ENCODE measurements at regions not wholly inside any gene's neighbourhood (a gene's known extent, or its start where the extent isn't known, plus 50 kb on each side); places are given as distances from the start of the nearest gene placed in this dataset.

DNA sequence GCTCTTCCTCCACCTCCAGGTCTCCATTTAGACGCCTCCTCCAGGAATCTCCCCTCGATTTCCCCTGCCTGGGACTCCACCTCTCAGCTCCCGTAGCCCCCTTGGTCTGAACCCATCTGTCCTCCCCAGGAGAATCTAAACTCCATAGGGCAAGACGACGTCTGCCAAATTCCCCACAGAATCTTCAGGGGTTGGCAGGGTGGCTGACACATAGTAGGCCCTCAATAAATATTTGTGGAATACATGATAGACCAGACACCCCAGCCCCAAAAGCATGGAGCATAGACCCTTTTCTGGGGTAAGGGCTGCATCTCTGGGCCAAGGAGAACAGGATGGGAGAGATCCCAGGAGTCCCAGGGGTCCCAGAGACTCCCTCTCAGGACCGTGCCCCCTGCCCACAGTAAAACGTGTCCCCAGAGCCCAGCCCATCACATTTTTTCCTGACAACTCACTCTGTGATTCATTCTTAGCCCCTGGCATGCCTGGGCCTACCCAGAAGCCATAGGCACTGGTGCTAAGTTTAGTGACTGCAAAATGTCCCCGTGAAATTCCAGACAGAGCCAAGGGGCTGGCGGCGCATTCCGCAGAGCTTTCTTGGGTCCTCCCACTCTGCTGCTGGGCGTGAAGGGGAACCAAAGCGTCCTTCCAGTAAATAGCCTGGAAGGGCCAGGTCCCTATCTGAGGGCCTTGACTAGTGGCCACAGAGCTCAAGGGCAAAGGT, 78.0 kb upstream of the SLC6A6 start:
- DNase-seq, result no peak
- H3K27me3 Mint-ChIP-seq, result peaks cover 12 to 21% of the 10 kb centered on the region in 2 donors
- H3K27ac Mint-ChIP-seq, result no peak overlapping the region
- peaks cover 9 to 11% of the 10 kb centered on the region in 2 donors for H3K9me3 Mint-ChIP-seq
- H3K36me3 Mint-ChIP-seq, result peaks cover 4 to 5% of the 10 kb centered on the region in 2 donors
- peaks cover 4 to 8% of the 10 kb centered on the region in 2 donors for H3K4me1 Mint-ChIP-seq
- ATAC-seq (replicated peaks), result no peak
- no peak overlapping the region for H3K4me3 Mint-ChIP-seq

DNA sequence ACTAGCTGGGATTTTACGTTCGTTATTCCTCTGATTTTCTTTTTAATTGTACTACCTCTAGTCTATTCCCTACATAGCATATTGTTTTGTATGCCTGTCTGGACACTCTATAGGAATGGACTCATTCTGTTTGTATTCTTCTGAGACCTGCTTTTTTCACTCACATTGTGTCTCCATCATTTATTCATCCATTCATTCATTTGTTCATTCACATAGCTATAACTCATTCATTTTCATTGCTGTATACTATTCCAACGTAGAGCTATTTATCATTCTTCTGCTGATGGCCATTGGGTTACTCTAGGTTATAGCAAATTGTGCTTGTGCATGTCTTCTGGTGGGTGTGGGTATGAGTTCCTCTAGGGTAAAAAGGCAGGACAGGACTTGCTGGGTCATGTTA, 74.0 kb upstream of the SLC6A6 start:
- Mint-ChIP-seq H3K4me3 (no peak overlapping the region), H3K4me1 (no peaks in the 10 kb centered on the region), H3K27ac (no peak overlapping the region), H3K27me3 (peaks cover 16 to 29% of the 10 kb centered on the region in 2 donors), H3K9me3 (peaks cover 4% of the 10 kb centered on the region in 2 donors), H3K36me3 (no peaks in the 10 kb centered on the region)
- ATAC-seq (replicated peaks), result no peak
- DNase-seq, result no peak

DNA sequence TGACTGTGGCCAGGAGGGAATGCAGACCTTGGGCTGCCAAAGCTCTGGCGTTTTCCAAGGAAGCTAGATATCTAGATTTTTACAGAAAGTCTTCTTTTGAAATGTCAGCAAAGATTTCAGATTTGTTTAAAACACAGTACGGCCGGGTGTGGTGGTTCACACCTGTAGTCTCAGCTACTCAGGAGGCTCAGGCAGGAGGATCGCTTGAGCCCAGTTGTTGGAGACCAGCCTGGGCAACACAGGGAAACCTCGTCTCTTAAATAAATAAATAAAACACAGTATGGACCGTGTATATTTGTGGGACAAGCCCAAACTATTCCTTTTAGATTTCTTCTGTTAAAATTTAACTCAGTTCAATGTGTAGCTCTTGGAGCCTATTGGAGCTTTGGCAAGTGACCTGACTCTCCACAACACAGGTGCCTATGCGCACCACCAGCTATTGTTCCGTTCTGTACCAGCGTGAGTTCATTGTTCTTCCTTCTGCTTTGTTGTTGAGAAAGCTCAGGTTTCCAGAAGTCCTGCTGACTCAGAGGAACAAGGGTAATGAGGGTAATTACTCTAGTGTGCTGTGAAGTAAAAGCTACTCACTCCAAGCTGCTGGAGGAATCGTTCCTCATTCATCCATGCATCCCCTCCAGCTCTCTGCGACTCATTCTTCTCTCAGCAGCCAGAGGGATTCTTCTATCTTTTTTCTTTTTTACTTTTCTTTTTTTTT, 73.1 kb upstream of the SLC6A6 start:
- Mint-ChIP-seq H3K27ac (no peak overlapping the region), H3K4me1 (no peaks in the 10 kb centered on the region), H3K4me3 (no peak overlapping the region), H3K36me3 (no peaks in the 10 kb centered on the region), H3K9me3 (peaks cover 4% of the 10 kb centered on the region in 2 donors), H3K27me3 (peaks cover 12 to 25% of the 10 kb centered on the region in 2 donors)
- DNase-seq, result no peak
- ATAC-seq (replicated peaks), result peak in 1 of 2 donors; percentile 31

DNA sequence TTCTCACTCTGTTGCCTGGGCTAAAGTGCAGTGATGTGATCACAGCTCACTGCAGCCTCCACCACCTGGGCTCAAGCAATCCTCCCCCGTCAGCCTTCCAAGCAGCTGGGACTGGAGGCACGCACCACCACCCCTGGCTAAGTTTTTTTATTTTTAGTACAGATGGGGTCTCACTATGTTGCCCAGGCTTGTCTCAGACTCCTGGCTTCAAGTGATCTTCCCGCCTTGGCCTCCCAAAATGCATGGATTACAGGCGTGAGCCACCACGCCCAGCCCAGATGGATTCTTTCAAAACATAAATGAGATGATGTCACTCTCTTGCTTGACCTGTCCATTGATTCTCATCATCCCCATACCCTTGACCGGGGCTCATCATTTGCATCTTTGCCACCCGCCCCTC, 72.6 kb upstream of the SLC6A6 start:
- H3K4me3 Mint-ChIP-seq, result no peak overlapping the region
- DNase-seq, result no peak

DNA sequence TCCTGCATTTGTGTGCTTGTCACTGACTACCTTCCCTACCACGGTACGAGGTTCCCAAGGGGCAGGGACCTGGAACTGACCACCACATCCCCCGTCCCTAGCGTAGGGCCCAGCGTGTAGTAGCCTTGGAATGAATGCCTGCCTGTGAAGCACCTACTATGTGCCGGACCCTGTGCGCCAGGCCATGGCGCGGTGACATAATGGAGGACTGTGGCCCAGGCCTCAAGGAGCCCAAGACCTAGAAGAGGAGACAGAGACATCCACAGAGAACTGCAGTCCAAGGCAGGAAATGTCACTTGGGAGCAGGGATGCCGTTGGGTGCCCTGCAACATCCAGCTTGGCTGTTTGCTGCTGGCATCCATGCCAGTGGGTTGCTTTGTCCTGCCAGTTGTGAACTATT, 71.9 kb upstream of the SLC6A6 start:
- no peak for DNase-seq
- Mint-ChIP-seq H3K4me3 (no peak overlapping the region), H3K27me3 (peaks cover 9 to 23% of the 10 kb centered on the region in 2 donors), H3K27ac (no peak overlapping the region), H3K4me1 (no peaks in the 10 kb centered on the region), H3K9me3 (peaks cover 4% of the 10 kb centered on the region in 2 donors), H3K36me3 (no peaks in the 10 kb centered on the region)
- no peak for ATAC-seq (replicated peaks)

More for the DNA sequence above, 72.6 kb upstream of the SLC6A6 start:
- Mint-ChIP-seq H3K27ac (no peak overlapping the region), H3K27me3 (peaks cover 12 to 23% of the 10 kb centered on the region in 2 donors), H3K9me3 (peaks cover 4% of the 10 kb centered on the region in 2 donors), H3K4me1 (no peaks in the 10 kb centered on the region), H3K36me3 (no peaks in the 10 kb centered on the region)
- ATAC-seq (replicated peaks), result no peak

DNA sequence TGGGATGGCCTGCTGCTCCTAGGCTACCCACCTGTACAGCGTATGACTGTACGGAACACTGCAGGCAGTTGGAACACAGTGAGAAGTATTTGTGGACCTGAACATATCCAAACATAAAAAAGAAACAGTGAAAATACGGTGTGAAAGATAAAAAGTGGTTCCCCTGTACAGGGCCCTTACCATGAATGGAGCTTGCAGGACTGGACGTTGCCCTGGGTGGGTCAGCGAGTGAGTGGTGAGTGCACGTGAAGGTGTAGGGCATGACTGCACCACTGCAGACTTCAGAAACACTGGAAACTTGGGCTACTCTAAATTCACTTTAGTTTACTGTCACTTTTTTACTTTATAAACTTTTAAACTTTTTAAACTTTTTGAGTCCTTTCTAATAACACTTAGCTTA, 71.2 kb upstream of the SLC6A6 start:
- no peak overlapping the region for H3K4me3 Mint-ChIP-seq
- DNase-seq (no peak), ATAC-seq (replicated peaks) (no peak)
- H3K27ac Mint-ChIP-seq, result no peak overlapping the region
- H3K36me3 Mint-ChIP-seq, result no peaks in the 10 kb centered on the region
- peaks cover 4% of the 10 kb centered on the region in 2 donors for H3K9me3 Mint-ChIP-seq
- no peaks in the 10 kb centered on the region for H3K4me1 Mint-ChIP-seq
- H3K27me3 Mint-ChIP-seq, result peaks cover 9 to 23% of the 10 kb centered on the region in 2 donors

DNA sequence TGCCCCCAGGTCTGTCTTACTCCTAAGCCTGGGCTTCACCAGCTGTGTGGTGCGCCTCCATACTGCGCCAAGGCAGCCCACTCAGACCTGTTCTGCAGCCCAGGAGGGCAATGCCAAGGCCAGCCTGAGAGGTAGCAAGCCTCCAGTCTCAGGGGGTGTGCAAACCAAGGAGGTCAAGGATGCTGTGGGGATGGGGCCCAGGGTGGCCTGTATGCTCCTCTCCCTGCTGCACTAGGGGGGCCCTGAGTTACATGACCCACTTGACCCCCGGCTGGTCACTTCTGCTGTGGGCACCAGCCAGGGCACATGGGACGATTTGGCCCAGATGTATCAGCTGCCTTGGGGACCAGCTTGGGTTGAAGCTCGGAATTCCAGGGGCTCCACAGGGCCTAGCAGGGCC, 70.0 kb upstream of the SLC6A6 start:
- no peak overlapping the region for H3K4me3 Mint-ChIP-seq
- peaks cover 5 to 22% of the 10 kb centered on the region in 2 donors for H3K27me3 Mint-ChIP-seq
- DNase-seq (no peak), ATAC-seq (replicated peaks) (no peak)
- H3K4me1 Mint-ChIP-seq, result no peaks in the 10 kb centered on the region
- H3K36me3 Mint-ChIP-seq, result no peaks in the 10 kb centered on the region
- H3K27ac Mint-ChIP-seq, result no peak overlapping the region
- H3K9me3 Mint-ChIP-seq, result peaks cover 4% of the 10 kb centered on the region in 2 donors

DNA sequence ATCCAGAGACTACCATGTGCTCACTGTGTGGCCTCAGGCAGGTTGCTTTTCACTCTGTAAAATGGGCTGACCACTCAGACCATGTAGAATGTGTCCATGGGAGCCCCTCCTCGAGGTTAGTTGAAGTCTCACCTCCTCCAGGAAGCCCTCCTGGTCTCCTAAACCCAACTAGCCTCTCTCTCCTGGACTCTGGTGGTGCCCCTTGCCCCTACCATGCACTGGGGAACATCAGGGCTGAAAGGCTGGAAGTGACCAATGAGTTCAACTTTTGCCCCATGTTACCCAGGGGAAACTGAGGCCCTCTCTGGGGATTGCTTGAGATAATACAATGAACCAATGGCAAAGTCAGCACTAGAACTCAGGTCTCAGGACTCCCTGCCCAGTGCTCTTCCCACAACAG, 69.2 kb upstream of the SLC6A6 start:
- Mint-ChIP-seq H3K27ac (no peak overlapping the region), H3K4me3 (no peak overlapping the region), H3K9me3 (peaks cover 4% of the 10 kb centered on the region in 2 donors), H3K4me1 (no peaks in the 10 kb centered on the region), H3K27me3 (peaks cover 4 to 19% of the 10 kb centered on the region in 2 donors), H3K36me3 (no peaks in the 10 kb centered on the region)
- DNase-seq (no peak), ATAC-seq (replicated peaks) (no peak)

DNA sequence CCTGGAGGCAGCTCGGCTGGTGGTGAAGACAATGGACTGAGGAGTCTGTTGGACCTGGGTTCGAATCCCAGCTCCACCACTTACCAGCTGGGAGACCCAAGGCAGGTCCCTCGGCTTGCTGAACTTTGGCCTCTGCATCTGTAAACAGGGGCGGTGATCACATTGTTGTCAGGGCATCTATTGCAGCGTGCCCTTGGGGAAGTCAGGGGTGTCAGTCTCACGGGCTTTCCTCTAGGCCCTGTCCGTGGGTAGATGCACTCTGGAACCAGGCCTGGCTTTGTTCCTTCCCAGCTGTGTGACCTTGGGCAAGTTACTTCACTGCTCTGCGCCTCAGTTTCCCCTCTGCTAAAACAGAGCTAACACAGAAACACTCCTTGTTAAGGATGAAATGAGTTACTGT, 68.8 kb upstream of the SLC6A6 start:
- Mint-ChIP-seq H3K9me3 (peaks cover under 1% of the 10 kb centered on the region in 2 donors), H3K4me3 (no peak overlapping the region), H3K36me3 (no peaks in the 10 kb centered on the region), H3K27me3 (peaks cover 4 to 15% of the 10 kb centered on the region in 2 donors), H3K27ac (no peak overlapping the region), H3K4me1 (no peaks in the 10 kb centered on the region)
- DNase-seq (no peak), ATAC-seq (replicated peaks) (no peak)

DNA sequence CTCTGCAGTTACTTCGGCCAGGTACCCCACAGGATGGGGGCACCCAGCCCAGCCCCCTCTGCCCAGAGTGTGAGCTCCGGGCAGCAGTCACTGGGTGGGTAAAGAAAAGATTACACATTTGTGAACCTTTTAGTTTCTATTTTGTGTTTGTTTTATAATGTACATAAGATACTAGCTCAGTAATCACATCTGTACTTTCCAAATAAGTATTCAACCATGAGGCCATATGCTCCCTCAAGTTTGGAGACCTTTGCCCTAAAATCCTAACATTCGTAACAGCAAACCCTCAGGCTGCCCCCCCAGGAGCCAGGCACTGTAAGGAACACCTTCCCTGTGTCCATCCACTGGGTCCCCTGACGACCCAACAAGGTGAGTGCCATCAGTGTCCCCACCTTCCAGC, 68.3 kb upstream of the SLC6A6 start:
- ATAC-seq (replicated peaks), result no peak
- H3K9me3 Mint-ChIP-seq, result no peaks in the 10 kb centered on the region

DNA sequence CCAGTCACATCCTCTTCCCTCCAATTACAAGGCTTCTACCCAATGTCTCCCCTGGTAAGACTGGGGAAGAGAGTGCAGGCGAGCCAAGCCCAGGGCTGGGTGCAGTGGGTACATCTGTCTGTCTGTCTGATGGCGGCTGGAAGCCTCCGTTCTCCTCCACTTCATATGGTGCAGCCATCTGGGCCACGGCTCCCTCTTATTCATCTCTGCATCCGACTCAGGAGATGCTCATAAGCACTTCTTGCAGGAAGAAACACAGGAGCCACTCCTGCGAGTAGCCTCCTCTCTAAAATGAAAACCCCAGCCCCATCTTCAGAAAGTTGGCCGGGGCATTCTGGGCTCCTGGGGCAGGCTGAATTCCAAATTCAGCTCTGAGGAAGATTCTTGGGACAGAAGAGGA, 67.5 kb upstream of the SLC6A6 start:
- H3K4me1 Mint-ChIP-seq, result no peaks in the 10 kb centered on the region

More for the DNA sequence above, 68.3 kb upstream of the SLC6A6 start:
- Mint-ChIP-seq H3K27me3 (peaks cover 4 to 14% of the 10 kb centered on the region in 2 donors), H3K36me3 (no peaks in the 10 kb centered on the region), H3K4me3 (no peak overlapping the region), H3K4me1 (no peaks in the 10 kb centered on the region), H3K27ac (no peak overlapping the region)
- no peak for DNase-seq

DNA sequence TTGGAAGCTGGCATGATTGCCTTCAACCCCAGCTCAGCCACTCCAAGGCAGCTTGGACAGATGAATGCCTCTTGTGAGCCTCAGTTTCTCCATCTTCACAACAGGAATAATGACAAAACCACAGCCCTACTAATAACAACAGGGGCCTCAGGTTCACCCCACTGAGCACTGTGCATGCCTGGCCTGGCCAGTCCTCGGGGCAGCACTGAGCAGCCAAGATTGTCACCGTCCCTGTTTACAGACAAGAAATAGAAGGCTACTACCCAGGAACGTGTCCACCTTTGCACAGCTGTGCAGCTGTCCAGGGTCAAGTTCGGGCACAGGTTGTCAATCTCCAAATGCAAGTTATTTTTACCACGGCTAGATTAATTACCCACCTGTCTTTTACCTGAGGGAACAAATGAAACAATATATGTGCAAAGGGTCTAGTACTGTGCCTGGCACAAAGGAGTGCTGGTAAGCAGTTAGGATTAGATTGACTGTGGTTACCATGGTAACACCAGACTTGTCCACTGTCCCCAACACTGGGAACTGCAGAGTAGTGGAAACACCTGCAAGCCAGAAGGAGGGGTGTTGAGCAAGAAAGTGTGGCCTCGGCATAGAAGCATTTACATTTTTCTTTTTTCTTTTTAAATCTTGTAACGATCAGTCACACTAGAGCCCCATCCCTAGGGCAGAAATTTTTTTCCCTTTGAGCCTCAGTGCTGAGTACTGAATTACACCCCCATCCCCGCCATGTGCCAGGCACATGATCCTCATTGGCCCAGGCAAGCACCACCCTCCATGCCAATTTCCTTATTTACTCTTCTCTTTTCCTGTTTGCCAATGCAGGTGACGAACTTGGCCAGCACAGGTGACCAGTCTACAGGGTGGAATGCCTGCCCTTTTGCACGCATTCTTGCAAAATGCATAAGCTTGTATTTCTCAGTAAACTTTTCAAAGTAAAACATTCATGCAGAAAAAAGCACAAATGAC, 66.3 kb upstream of the SLC6A6 start:
- H3K4me1 Mint-ChIP-seq, result no peaks in the 10 kb centered on the region
- no peaks in the 10 kb centered on the region for H3K9me3 Mint-ChIP-seq
- H3K4me3 Mint-ChIP-seq, result no peak overlapping the region
- no peak for DNase-seq
- H3K36me3 Mint-ChIP-seq, result no peaks in the 10 kb centered on the region
- peaks cover 0 to 13% of the 10 kb centered on the region in 2 donors for H3K27me3 Mint-ChIP-seq
- ATAC-seq (replicated peaks), result no peak
- H3K27ac Mint-ChIP-seq, result no peak overlapping the region

More for the DNA sequence above, 67.5 kb upstream of the SLC6A6 start:
- DNase-seq (no peak), ATAC-seq (replicated peaks) (no peak)
- H3K27me3 Mint-ChIP-seq, result peaks cover 4 to 20% of the 10 kb centered on the region in 2 donors
- no peaks in the 10 kb centered on the region for H3K9me3 Mint-ChIP-seq
- no peak overlapping the region for H3K27ac Mint-ChIP-seq
- H3K36me3 Mint-ChIP-seq, result no peaks in the 10 kb centered on the region
- H3K4me3 Mint-ChIP-seq, result no peak overlapping the region

DNA sequence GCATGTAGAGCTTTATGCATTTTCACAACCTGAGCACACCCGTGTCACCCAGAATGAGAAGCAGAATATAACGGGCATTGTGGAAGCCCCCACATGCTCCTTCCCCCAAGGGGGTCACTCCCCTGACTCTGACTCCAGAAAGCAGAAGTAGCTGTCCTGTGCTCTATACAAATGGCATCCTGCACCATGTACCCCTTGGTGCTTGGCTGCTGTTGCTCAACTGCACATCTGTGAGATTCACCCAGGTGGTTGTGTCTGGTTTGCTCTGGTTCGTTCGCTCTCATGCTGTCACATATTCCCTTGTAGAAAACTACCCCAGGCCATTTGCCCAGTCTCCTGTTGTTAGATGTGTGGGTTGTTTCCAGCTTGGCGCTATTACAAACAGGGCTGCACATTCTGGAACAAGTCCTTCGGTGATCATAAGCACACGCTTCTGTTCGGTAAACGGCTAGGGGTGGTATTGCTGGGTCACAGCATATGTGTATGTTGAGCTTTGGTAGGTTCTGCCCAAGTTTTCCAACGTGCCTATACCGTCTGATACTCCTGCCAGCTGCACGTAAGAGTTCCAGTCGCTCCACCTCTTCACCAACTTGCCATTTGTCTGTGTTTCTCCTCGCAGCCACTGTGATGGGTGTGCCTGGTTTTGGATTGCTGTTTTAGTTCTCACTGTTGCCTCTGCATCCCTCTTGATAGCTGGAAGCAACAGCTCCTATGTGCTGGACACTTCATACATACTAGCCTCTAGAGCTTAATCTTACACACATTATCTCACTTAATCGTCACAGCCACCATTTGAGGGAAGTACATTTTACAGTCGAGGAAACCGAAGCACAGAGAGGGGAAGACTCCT, 65.4 kb upstream of the SLC6A6 start:
- DNase-seq, result no peak
- ATAC-seq (replicated peaks), result peak in 1 of 2 donors; percentile 29
- H3K4me1 Mint-ChIP-seq, result no peaks in the 10 kb centered on the region
- peaks cover 0 to 13% of the 10 kb centered on the region in 2 donors for H3K27me3 Mint-ChIP-seq
- no peak overlapping the region for H3K4me3 Mint-ChIP-seq
- H3K9me3 Mint-ChIP-seq, result no peaks in the 10 kb centered on the region
- H3K27ac Mint-ChIP-seq, result no peak overlapping the region
- H3K36me3 Mint-ChIP-seq, result no peaks in the 10 kb centered on the region
